Prostate gland (tissue), 2 donors: ENCODE measurements at regions not wholly inside any gene's neighbourhood (a gene's known extent, or its start where the extent isn't known, plus 50 kb on each side); places are given as distances from the start of the nearest gene placed in this dataset.
"Not testable (repeated sequence)": the region's sequence is repeated elsewhere in the genome, so short reads cannot be mapped to it uniquely, and the experiment has no call there.

Experiments used
- DNase-seq: peaks from one replicate; pipeline ENCODE4 v3.0.0-alpha.2; 2019; ENCODE audit warnings: low spot score
- H3K27ac ChIP-seq, 2 donors: fragments of 200-600 bp; sonication (generic); 2 replicates each; pipeline ENCODE4 v1.5.1; 2017 to 2019
- H3K27me3 ChIP-seq: fragments of 200-600 bp; sonication (generic); replicated peaks from 2 replicates; pipeline ENCODE4 v1.5.1; 2019; ENCODE audit not compliant: insufficient read depth
- H3K36me3 ChIP-seq, 2 donors: fragments of 200-600 bp; sonication (generic); 1 replicate in 1 of 2; 2 replicates in 1 of 2; pipeline versions ENCODE4 v1.5.1 to v1.8.1; 2017 to 2019
- H3K4me1 ChIP-seq: fragments of 200-600 bp; sonication (generic); replicated peaks from 2 replicates; pipeline ENCODE4 v1.5.1; 2019
- H3K4me3 ChIP-seq, 2 donors: fragments of 200-600 bp; sonication (generic); 2 replicates each; pipeline ENCODE4 v1.5.1; 2017 to 2019
- H3K9me3 ChIP-seq: fragments of 200-600 bp; sonication (generic); 2 replicates; pipeline ENCODE4 v1.5.1; 2017
- POLR2A ChIP-seq: fragments of 450-650 bp; IDR thresholded peaks from one replicate; pipeline ENCODE4 v1.6.1; 2016; ENCODE audit warnings: antibody characterized with exemption, mild to moderate bottlenecking
- POLR2AphosphoS5 ChIP-seq: sonication (generic); formaldehyde crosslinking; IDR thresholded peaks from one replicate; pipeline ENCODE4 v1.6.1; 2017; ENCODE audit warnings: antibody characterized with exemption
- WGBS: methylation state at CpG from one replicate; pipeline ENCODE4 v1.1.5; 2018; 5-methylcytosine and 5-hydroxymethylcytosine counted together
- intact Hi-C: fragments of 100-400 bp; cut with DNase I; formaldehyde crosslinking; loops from one replicate; pipeline ENCODE4 v1.14.2; 2022
- TF ChIP-seq, protein P1 (sequence below), 4 experiments: fragments of 200-600 bp in 2 of 4; fragments of 450-650 bp in 2 of 4; sonication (generic) in 2 of 4; IDR thresholded peaks; 1 replicate in 3 of 4; 2 replicates in 1 of 4; pipeline ENCODE4 v1.5.1; 2016 to 2019; ENCODE audit warnings: antibody characterized with exemption in 4 of 4, mild to moderate bottlenecking in 2 of 4, moderate library complexity in 2 of 4

DNA sequence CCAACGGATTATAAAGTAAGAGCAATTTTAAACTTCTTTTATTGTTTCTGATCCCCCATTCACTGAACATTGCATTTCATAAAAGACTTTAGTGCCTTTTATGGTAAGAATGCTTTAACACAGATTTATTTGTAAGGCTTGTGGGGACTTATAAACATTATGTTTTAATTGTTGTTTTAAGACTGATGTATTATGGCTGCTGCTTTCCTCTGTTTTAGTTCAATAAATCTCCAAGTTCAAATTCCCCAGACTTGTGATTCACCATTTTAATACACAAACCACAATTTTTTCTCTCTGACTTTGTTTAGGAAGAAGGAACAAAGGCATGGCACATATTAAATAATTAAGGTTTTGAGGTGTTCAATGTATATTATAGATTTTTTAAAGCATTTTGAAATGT lies 753.3 kb downstream of the SLC6A15 start:
- Histone ChIP-seq H3K4me1 (no peaks in the 10 kb centered on the region), H3K4me3 (no peak overlapping the region), H3K9me3 (no peaks in the 10 kb centered on the region), H3K27me3 (no peaks in the 10 kb centered on the region), H3K27ac (no peak overlapping the region), H3K36me3 (no peaks in the 10 kb centered on the region)
- TF ChIP-seq POLR2AphosphoS5 (no peak), POLR2A (no peak)
- TF ChIP-seq, protein P1, sequence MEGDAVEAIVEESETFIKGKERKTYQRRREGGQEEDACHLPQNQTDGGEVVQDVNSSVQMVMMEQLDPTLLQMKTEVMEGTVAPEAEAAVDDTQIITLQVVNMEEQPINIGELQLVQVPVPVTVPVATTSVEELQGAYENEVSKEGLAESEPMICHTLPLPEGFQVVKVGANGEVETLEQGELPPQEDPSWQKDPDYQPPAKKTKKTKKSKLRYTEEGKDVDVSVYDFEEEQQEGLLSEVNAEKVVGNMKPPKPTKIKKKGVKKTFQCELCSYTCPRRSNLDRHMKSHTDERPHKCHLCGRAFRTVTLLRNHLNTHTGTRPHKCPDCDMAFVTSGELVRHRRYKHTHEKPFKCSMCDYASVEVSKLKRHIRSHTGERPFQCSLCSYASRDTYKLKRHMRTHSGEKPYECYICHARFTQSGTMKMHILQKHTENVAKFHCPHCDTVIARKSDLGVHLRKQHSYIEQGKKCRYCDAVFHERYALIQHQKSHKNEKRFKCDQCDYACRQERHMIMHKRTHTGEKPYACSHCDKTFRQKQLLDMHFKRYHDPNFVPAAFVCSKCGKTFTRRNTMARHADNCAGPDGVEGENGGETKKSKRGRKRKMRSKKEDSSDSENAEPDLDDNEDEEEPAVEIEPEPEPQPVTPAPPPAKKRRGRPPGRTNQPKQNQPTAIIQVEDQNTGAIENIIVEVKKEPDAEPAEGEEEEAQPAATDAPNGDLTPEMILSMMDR (IDR thresholded peaks at IDR 0.05) = no peak
- 75% methylated on average over 1 of the region's 1 CpG for WGBS
- intact Hi-C loops = no loop called here
- no peak for DNase-seq

DNA sequence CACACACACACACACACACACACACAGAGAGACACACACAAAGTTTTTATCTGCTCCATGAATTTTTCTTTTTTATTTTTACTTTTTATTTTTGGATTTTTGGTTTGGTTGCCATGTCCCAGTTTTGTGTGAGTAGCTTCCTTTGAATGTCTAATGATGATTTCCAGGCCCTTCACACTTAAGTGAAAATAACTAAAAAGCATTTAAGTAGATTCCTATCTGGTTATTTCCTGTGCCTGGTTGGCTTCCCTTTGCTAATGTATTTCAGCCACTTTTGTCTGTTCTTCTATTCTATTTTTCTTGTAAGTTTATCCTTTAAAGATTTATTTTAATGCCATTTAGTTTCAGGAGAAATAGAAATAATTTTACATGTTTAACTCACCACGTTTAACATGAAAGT lies 755.4 kb downstream of the SLC6A15 start:
- no peak for TF ChIP-seq POLR2A
- TF ChIP-seq, protein P1 (IDR thresholded peaks at IDR 0.05) = no peak
- TF ChIP-seq POLR2AphosphoS5 = no peak
- Histone ChIP-seq H3K27me3 (no peaks in the 10 kb centered on the region), H3K27ac (no peak overlapping the region), H3K4me1 (no peaks in the 10 kb centered on the region), H3K4me3 (no peak overlapping the region), H3K9me3 (no peaks in the 10 kb centered on the region), H3K36me3 (no peaks in the 10 kb centered on the region)
- 68% methylated on average over 1 of the region's 1 CpG for WGBS
- DNase-seq = no peak
- intact Hi-C loops = no loop called here

DNA sequence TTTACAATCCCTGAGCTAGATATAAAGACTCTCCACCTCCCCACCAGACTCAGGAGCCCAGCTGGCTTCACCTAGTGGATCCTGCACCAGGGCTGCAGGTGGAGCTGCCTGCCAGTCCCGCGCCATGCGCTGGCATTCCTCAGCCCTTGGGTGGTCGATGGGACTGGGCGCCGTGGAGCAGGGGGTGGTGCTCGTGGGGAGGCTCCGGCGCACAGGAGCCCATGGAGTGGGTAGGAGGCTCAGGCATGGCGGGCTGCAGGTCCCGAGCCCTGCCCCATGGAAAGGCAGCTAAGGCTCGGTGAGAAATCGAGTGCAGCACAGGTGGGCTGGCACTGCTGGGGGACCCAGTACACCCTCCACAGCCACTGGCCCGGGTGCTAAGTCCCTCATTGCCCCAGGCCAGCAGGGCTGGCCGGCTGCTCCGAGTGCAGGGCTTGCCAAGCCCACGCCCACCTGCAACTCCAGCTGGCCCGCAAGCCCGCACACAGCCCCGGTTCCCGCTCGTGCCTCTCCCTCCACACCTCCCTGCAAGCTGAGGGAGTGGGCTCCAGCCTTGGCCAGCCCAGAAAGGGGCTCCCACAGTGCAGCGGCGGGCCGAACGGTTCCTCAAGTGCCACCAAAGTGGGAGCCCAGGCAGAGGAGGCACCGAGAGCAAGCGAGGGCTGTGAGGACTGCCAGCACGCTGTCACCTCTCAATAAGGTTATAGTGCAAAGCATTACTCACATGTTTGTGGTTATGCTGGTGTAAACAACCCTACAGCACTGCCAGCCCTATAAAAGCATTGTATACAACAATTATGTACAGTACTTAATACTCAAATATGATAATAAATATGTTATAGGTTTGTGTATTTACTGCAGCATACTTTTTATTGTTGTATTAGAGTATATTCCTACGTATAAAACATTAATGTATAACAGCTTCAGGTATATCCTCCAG lies 757.3 kb downstream of the SLC6A15 start:
- H3K9me3 ChIP-seq, H3K4me3 ChIP-seq, H3K27me3 ChIP-seq, H3K27ac ChIP-seq, H3K36me3 ChIP-seq, DNase-seq, H3K4me1 ChIP-seq, intact Hi-C loops: not testable (repeated sequence)
- 92% methylated on average over 30 of the region's 30 CpGs for WGBS

DNA sequence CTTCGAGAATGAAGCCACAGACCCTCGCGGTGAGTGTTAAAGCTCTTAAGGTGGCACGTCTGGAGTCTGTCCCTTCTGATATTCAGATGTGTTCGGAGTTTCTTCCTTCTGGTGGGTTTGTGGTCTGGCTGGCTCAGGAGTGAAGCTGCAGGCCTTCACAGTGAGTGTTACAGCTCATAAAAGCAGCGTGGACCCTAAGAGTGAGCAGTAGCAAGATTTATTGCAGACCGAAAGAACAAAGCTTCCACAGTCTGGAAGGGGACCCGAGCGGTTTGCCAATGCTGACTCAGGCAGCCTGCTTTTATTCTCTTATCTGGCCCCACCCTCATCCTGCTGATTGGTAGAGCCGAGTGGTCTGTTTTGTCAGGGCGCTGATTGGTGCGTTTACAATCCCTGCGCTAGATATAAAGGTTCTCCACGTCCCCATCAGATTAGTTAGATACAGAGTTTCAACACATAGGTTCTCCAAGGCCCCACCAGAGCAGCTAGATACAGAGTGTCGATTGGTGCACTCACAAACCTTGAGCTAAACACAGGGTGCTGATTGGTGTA lies 758.1 kb downstream of the SLC6A15 start:
- H3K27ac ChIP-seq, H3K9me3 ChIP-seq, H3K36me3 ChIP-seq, DNase-seq, H3K27me3 ChIP-seq, intact Hi-C loops, H3K4me1 ChIP-seq, H3K4me3 ChIP-seq: not testable (repeated sequence)
- 76% methylated on average over 15 of the region's 15 CpGs for WGBS

DNA sequence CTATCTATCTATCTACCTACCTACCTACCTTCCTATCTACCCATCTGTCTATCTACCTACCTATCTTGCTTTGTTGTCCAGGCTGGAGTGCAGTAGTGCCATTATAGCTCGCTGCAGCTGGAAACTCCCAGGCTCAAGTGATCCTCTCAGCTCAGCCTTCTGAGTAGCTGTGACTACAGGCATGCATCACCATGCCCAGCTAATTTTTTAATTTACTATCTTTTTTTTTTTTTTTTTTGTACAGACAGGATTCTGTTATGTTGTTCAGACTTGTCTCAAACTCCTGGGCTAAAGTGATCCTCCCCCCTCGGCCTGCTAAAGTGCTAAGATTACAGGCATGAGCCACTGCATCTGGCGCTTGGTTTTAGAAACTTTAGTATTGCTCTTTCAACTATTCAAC lies 762.4 kb downstream of the SLC6A15 start:
- Histone ChIP-seq H3K4me1 (no peaks in the 10 kb centered on the region), H3K27ac (no peak overlapping the region), H3K36me3 (no peaks in the 10 kb centered on the region), H3K27me3 (no peaks in the 10 kb centered on the region), H3K4me3 (no peak overlapping the region), H3K9me3 (no peaks in the 10 kb centered on the region)
- WGBS = 28% methylated on average over 3 of the region's 3 CpGs
- intact Hi-C loops = no loop called here
- DNase-seq = no peak
- TF ChIP-seq POLR2A = no peak
- TF ChIP-seq, protein P1 (IDR thresholded peaks at IDR 0.05) = no peak
- TF ChIP-seq POLR2AphosphoS5 = no peak

DNA sequence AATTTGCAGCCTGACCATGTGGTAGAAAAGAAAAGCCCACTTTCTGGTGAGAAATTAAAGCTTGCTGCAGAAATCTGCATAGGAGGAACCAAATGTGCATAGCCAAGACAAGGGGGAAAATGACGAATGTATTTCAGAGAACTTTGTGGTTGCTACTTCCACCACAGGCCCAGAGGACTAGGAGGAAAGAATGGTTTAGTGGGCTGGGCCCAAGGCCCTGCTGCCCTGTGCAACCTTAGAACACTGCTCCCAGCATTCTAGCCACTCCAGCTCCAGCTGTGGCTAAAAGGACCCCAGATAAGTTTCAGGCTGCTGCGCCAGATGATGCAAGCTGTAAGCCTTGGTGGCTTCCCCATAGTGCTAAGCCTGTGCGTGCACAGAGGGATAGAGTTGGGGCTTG lies 764.3 kb downstream of the SLC6A15 start:
- TF ChIP-seq POLR2AphosphoS5 (no peak), POLR2A (no peak)
- TF ChIP-seq, protein P1 (IDR thresholded peaks at IDR 0.05) = no peak
- H3K4me1 ChIP-seq = no peaks in the 10 kb centered on the region
- no peaks in the 10 kb centered on the region for H3K27me3 ChIP-seq
- H3K4me3 ChIP-seq = no peak overlapping the region
- WGBS = 92% methylated on average over 3 of the region's 3 CpGs
- no peak for DNase-seq
- no peaks in the 10 kb centered on the region for H3K36me3 ChIP-seq
- no peak overlapping the region for H3K27ac ChIP-seq
- intact Hi-C loops = no loop called here
- H3K9me3 ChIP-seq = no peaks in the 10 kb centered on the region
